ENCODE measurements at regions not wholly inside any gene's neighbourhood (a gene's known extent, or its start where the extent isn't known, plus 50 kb on each side); places are given as distances from the start of the nearest gene placed in this dataset.

DNA sequence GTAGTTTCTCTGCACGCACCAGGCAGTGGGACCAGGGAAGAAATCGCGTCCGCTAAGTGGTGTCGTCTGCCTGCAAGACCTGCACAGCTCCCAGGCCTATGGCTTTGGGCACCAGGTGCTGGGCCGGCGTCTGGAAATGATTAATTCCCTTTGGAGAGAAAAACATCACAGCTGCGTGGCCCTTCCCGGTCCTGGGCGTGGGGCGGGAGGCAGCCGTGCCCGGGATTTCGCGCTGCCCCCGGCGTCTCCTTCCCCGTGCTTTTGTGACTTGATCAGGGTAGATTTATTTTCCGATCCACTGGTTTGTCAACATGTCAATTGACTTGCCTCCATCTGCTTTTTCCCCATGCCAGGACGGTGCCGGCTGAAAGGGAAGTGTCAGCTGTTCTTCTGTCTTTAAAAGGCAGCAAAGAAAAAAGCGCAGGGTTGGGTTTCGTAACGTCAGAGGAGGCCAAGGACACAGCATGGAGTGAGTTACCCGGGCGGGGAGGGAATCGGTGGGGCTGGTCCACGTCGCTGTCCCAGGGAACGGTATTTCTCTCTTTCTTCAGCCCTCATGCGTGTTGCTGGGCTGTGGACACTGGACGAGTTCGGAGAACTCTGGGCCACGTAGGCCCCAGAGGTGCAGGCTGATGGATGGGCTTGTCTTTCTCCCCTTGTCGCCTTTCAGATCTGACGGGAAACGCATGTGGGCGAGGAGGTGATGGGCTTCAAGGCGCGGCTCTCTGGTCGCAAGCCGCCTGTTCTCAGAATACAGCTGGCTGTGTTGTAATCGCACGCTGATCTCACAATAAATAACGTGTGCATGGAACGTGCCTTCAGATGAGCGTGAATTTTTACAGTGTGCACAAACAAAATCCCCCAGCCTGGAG is 188.1 kb upstream of the ZNF469 start (continued):
- TF ChIP-seq, protein P1, sequence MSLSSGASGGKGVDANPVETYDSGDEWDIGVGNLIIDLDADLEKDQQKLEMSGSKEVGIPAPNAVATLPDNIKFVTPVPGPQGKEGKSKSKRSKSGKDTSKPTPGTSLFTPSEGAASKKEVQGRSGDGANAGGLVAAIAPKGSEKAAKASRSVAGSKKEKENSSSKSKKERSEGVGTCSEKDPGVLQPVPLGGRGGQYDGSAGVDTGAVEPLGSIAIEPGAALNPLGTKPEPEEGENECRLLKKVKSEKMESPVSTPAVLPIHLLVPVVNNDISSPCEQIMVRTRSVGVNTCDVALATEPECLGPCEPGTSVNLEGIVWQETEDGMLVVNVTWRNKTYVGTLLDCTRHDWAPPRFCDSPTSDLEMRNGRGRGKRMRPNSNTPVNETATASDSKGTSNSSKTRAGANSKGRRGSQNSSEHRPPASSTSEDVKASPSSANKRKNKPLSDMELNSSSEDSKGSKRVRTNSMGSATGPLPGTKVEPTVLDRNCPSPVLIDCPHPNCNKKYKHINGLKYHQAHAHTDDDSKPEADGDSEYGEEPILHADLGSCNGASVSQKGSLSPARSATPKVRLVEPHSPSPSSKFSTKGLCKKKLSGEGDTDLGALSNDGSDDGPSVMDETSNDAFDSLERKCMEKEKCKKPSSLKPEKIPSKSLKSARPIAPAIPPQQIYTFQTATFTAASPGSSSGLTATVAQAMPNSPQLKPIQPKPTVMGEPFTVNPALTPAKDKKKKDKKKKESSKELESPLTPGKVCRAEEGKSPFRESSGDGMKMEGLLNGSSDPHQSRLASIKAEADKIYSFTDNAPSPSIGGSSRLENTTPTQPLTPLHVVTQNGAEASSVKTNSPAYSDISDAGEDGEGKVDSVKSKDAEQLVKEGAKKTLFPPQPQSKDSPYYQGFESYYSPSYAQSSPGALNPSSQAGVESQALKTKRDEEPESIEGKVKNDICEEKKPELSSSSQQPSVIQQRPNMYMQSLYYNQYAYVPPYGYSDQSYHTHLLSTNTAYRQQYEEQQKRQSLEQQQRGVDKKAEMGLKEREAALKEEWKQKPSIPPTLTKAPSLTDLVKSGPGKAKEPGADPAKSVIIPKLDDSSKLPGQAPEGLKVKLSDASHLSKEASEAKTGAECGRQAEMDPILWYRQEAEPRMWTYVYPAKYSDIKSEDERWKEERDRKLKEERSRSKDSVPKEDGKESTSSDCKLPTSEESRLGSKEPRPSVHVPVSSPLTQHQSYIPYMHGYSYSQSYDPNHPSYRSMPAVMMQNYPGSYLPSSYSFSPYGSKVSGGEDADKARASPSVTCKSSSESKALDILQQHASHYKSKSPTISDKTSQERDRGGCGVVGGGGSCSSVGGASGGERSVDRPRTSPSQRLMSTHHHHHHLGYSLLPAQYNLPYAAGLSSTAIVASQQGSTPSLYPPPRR (CRISPR knock-in tag; IDR thresholded peaks at IDR 0.05; ENCODE audit: borderline replicate concordance): no peak

DNA sequence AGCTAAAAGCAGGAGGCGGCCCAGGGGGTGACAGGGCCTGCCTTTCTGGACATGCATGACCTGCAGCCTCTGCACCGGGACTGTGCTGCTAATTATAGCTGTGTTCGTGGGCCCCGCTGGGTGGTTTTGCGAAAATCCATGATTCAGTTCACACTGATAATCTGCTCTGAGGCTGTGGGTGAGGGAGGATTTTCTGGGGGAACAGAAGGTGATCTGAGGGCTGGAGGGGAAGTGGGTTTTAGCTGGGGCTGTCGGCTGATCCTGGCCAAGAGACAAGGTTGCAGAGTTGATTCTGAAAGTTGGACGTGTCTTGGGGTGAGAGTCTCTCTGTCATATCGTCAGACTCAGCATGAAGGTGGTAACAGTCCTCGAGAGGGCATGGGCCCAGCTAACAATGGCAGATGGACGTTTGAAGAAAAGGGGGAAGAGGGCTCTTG is 187.5 kb upstream of the ZNF469 start:
- CTCF ChIA-PET (ENCODE audit: low intra/inter-chr PET ratio): no interaction called here
- intact Hi-C loops (cut with micrococcal nuclease): no loop called here

More for the DNA sequence above, 187.5 kb upstream of the ZNF469 start:
- no peaks in the 10 kb centered on the region for H4K20me1 ChIP-seq (replicated peaks; ENCODE audit: control insufficient read depth, insufficient read depth, low read length)
- H3K4me1 ChIP-seq (replicated peaks in 1 of 2; ENCODE audit: control insufficient read depth in 2 of 2, insufficient read depth in 2 of 2, low read length in 2 of 2): no peaks in the 10 kb centered on the region; a peak in 2 of 5 replicates
- TF ChIP-seq ZC3H11A (IDR thresholded peaks at IDR 0.05; ENCODE audit: low read depth, low read length) (no peak), JUN (IDR thresholded peaks at IDR 0.05; ENCODE audit: borderline replicate concordance, low read depth, low read length) (no peak), JUN (CRISPR knock-in tag; IDR thresholded peaks at IDR 0.05; ENCODE audit: borderline replicate concordance) (no peak), CBX2 (IDR thresholded peaks at IDR 0.05; ENCODE audit: insufficient read depth, low read length, poor library complexity, severe bottlenecking) (no peak), BHLHE40 (IDR thresholded peaks at IDR 0.05; ENCODE audit: low read length) (0 out of 2 replicates have a peak, but pooled peaks have one; percentile 0), BMI1 (IDR thresholded peaks at IDR 0.05; ENCODE audit: low read length) (no peak)
- WGBS (ENCODE audit: insufficient coverage, low coverage, missing lambda C conversion rate): 6% methylated on average over 10 of the region's 10 CpGs
- no peak for DNase-seq (ENCODE audit: extremely low read depth in 1 of 4, low spot score in 3 of 4)
- in situ Hi-C loops (cut with MboI): no loop called here
- H3K27ac ChIP-seq (ENCODE audit: extremely low read depth, low read depth, low read length): no peak overlapping the region
- POLR2A ChIA-PET: no interaction called here
- no peaks in the 10 kb centered on the region for H3K36me3 ChIP-seq (ENCODE audit: control insufficient read depth, insufficient read depth, low read length)
- H2AFZ ChIP-seq (ENCODE audit: low read depth, low read length): no peak overlapping the region
- BruUV-seq (replicated peaks): no TSS peak
- H3K27me3 ChIP-seq (ENCODE audit: control insufficient read depth in 2 of 2, insufficient read depth in 2 of 2, low read length in 2 of 2): peaks cover 11 to 56% of the 10 kb centered on the region in 2 experiments; a peak in 3 of 5 replicates
- FAIRE-seq: no peak
- no peaks in the 10 kb centered on the region for H3K9me3 ChIP-seq (replicated peaks; ENCODE audit: control insufficient read depth, insufficient read depth, low read depth, low read length)
- H3K9ac ChIP-seq (ENCODE audit: insufficient read depth in 1 of 2, low read depth in 2 of 2, low read length in 2 of 2): no peak overlapping the region
- no peaks in the 10 kb centered on the region for H3K9me1 ChIP-seq (ENCODE audit: control insufficient read depth, insufficient read depth, low read length)
- no peaks in the 10 kb centered on the region for H3K79me2 ChIP-seq (ENCODE audit: control insufficient read depth, insufficient read depth, low read length)
- H3K4me2 ChIP-seq (ENCODE audit: insufficient read depth, low read length): no peak overlapping the region
- H3K4me3 ChIP-seq: no peak overlapping the region
- no peak for ATAC-seq

All from K562 (cell line).